Erythroblast (primary cell): ENCODE measurements at regions not wholly inside any gene's neighbourhood (a gene's known extent, or its start where the extent isn't known, plus 50 kb on each side); places are given as distances from the start of the nearest gene placed in this dataset.

ENCODE experiments used
- GATA1 ChIP-seq: IDR thresholded peaks from 2 replicates; pipeline ENCODE4 v1.6.1; 2011; ENCODE audit warnings: low read depth, mild to moderate bottlenecking, control low read depth, low read length, moderate library complexity
- POLR2A ChIP-seq: IDR thresholded peaks from 2 replicates; pipeline ENCODE4 v1.6.1; 2011; ENCODE audit warnings: mild to moderate bottlenecking, low read length

GRCh38 chr3:94912656-94913055 lies 849.8 kb downstream of the NSUN3 start:
- TF ChIP-seq POLR2A = no peak
- TF ChIP-seq GATA1 = no peak
